ENCODE measurements at regions not wholly inside any gene's neighbourhood (a gene's known extent, or its start where the extent isn't known, plus 50 kb on each side); places are given as distances from the start of the nearest gene placed in this dataset.
A peak's percentile ranks its signal among the peaks of the same experiment; 100 is the strongest.

- DNase-seq (ENCODE audit: low spot score) (no peak), ATAC-seq (no peak)
- Mint-ChIP-seq H3K4me3 (no peak overlapping the region), H3K27ac (no peak overlapping the region), H3K9me3 (peaks cover 7% of the 10 kb centered on the region), H3K36me3 (ENCODE audit: low read depth) (peaks cover 7% of the 10 kb centered on the region; the same call in 2 of the 3 replicates), H3K4me1 (peaks cover 53% of the 10 kb centered on the region), H3K27me3 (ENCODE audit: insufficient read depth, low read depth, poor library complexity) (peaks cover 10% of the 10 kb centered on the region)
- Histone ChIP-seq H3K4me3 (no peak overlapping the region), H3K4me2 (no peak overlapping the region), H3K27ac (ENCODE audit: low read depth) (no peak overlapping the region), H3K36me3 (ENCODE audit: insufficient read depth) (no peaks in the 10 kb centered on the region), H2AFZ (peak overlapping the region; percentile 16), H3K9me2 (ENCODE audit: insufficient read depth) (peaks cover 15% of the 10 kb centered on the region; the same call in 1 of the 2 replicates), H3F3A (replicated peaks; ENCODE audit: low read depth) (peaks cover 4% of the 10 kb centered on the region; the same call in 1 of the 2 replicates), H3K27me3 (ENCODE audit: insufficient read depth) (no peaks in the 10 kb centered on the region), H3K4me1 (ENCODE audit: insufficient read depth) (peaks cover 37% of the 10 kb centered on the region), H3K79me2 (replicated peaks; ENCODE audit: insufficient read depth) (no peaks in the 10 kb centered on the region), H4K20me1 (replicated peaks; ENCODE audit: insufficient read depth) (no peaks in the 10 kb centered on the region)
- TF ChIP-seq ZNF462 (CRISPR knock-in tag; IDR thresholded peaks at IDR 0.05) (no peak), ETS1 (IDR thresholded peaks at IDR 0.05) (no peak), CTCF (conservative IDR thresholded peaks at IDR 0.05; ENCODE audit: low read depth in 2 of 2) (no peak), POLR2AphosphoS5 (IDR thresholded peaks at IDR 0.05; ENCODE audit: low read depth) (no peak), EZH2 (IDR thresholded peaks at IDR 0.05; ENCODE audit: low read depth, unreplicated experiment) (no peak), ZNF331 (CRISPR knock-in tag; IDR thresholded peaks at IDR 0.05; ENCODE audit: low read depth) (no peak)
These were observed 102.7 kb downstream of the TMEM30B start for GRCh38 chr14:61178226-61179060.

Measured in GM23338 (cell line).